Vagina (tissue), 2 donors: ENCODE measurements at regions not wholly inside any gene's neighbourhood (a gene's known extent, or its start where the extent isn't known, plus 50 kb on each side); places are given as distances from the start of the nearest gene placed in this dataset.

ENCODE experiments used
- DNase-seq, 2 donors: peaks; one replicate each; pipeline ENCODE4 v3.0.0-alpha.2; 2017; ENCODE audit errors: extremely low spot score in 2 of 2
- H3K27ac ChIP-seq: fragments of 200-600 bp; sonication (generic); one replicate; pipeline ENCODE4 v1.5.1; 2019
- H3K27me3 ChIP-seq: fragments of 200-600 bp; sonication (generic); one replicate; pipeline ENCODE4 v1.5.1; 2019
- H3K36me3 ChIP-seq, 2 donors: fragments of 200-600 bp; sonication (generic); one replicate each; pipeline ENCODE4 v1.5.1; 2017 to 2019
- H3K4me1 ChIP-seq: fragments of 200-600 bp; sonication (generic); one replicate; pipeline ENCODE4 v1.5.1; 2019
- H3K4me3 ChIP-seq, 2 donors: fragments of 200-600 bp; sonication (generic); 1 replicate in 1 of 2; 2 replicates in 1 of 2; pipeline ENCODE4 v1.5.1; 2016 to 2019
- H3K9me3 ChIP-seq: fragments of 200-600 bp; sonication (generic); one replicate; pipeline ENCODE4 v1.5.1; 2019
- POLR2A ChIP-seq, 2 donors: fragments of 450-650 bp; IDR thresholded peaks; one replicate each; pipeline ENCODE4 v1.6.1; 2017; ENCODE audit warnings: antibody characterized with exemption in 2 of 2, mild to moderate bottlenecking in 2 of 2, moderate library complexity in 2 of 2
- POLR2AphosphoS5 ChIP-seq, 2 donors: sonication (generic); formaldehyde crosslinking; IDR thresholded peaks; one replicate each; pipeline ENCODE4 v1.9.0; 2017; ENCODE audit warnings: antibody characterized with exemption in 2 of 2, mild to moderate bottlenecking in 2 of 2, low read depth in 1 of 2; ENCODE audit not compliant: insufficient read depth in 1 of 2
- intact Hi-C: fragments of 100-400 bp; cut with DNase I; formaldehyde crosslinking; loops from one replicate; pipeline ENCODE4 v1.15.1; 2023
- TF ChIP-seq, protein P1 (sequence below), 3 experiments: fragments of 450-650 bp in 2 of 3; fragments of 200-600 bp in 1 of 3; sonication (generic) in 1 of 3; IDR thresholded peaks; one replicate each; pipeline ENCODE4 v1.5.1; 2017 to 2019; ENCODE audit warnings: antibody characterized with exemption in 3 of 3, mild to moderate bottlenecking in 2 of 3, moderate library complexity in 2 of 3

DNA sequence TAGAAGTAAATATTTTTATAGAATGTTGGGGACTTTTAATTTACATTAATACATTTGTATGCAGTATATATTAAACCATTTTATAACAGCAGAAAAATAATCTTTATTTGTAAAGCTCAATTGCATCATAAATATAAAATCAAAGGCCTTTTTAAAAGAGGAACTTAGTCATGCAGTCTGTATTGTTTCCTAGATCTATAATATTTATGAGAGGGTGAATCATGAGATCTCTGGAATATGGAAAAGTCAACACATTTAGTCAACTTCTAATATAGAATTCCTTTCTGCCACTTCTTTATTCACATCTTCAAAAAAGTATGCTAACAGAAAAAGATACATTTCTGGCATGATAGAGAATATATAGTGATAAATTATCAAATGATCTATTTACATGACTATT is 410.3 kb upstream of the ZNF385D start:
- Histone ChIP-seq H3K27ac (no peak overlapping the region), H3K9me3 (no peaks in the 10 kb centered on the region), H3K27me3 (no peaks in the 10 kb centered on the region), H3K36me3 (no peaks in the 10 kb centered on the region), H3K4me1 (no peaks in the 10 kb centered on the region), H3K4me3 (no peak overlapping the region)
- DNase-seq: no peak
- intact Hi-C loops: no loop called here
- TF ChIP-seq, protein P1, sequence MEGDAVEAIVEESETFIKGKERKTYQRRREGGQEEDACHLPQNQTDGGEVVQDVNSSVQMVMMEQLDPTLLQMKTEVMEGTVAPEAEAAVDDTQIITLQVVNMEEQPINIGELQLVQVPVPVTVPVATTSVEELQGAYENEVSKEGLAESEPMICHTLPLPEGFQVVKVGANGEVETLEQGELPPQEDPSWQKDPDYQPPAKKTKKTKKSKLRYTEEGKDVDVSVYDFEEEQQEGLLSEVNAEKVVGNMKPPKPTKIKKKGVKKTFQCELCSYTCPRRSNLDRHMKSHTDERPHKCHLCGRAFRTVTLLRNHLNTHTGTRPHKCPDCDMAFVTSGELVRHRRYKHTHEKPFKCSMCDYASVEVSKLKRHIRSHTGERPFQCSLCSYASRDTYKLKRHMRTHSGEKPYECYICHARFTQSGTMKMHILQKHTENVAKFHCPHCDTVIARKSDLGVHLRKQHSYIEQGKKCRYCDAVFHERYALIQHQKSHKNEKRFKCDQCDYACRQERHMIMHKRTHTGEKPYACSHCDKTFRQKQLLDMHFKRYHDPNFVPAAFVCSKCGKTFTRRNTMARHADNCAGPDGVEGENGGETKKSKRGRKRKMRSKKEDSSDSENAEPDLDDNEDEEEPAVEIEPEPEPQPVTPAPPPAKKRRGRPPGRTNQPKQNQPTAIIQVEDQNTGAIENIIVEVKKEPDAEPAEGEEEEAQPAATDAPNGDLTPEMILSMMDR (IDR thresholded peaks at IDR 0.05): no peak
- TF ChIP-seq POLR2AphosphoS5 (IDR thresholded peaks at IDR 0.05; ENCODE audit: insufficient read depth in 1 of 2, low read depth in 1 of 2): no peak
- TF ChIP-seq POLR2A (IDR thresholded peaks at IDR 0.05): no peak

DNA sequence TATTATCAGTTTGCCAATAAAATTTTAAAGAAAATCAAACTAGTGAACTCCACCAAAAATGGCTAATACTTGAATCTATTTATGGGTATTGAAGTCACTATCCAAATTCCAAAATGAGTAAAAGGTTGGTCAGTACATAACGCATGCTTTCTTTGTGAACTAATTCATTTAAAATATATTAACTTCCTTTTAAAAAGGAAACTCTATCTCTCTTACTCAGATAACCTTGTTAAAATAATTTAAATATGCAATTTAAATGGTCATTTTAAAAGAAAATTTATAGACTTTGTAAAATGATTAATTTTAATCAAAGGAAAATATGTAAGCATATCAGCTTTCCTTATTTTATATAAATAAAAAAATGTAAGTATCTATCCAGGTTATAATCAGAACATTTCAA is 419.4 kb upstream of the ZNF385D start:
- no peaks in the 10 kb centered on the region for H3K4me1 ChIP-seq
- no peak overlapping the region for H3K4me3 ChIP-seq
- no peak overlapping the region for H3K27ac ChIP-seq
- no peaks in the 10 kb centered on the region for H3K36me3 ChIP-seq
- H3K9me3 ChIP-seq: no peaks in the 10 kb centered on the region
- TF ChIP-seq, protein P1 (IDR thresholded peaks at IDR 0.05): no peak
- no peak for TF ChIP-seq POLR2AphosphoS5 (IDR thresholded peaks at IDR 0.05; ENCODE audit: insufficient read depth in 1 of 2, low read depth in 1 of 2)
- TF ChIP-seq POLR2A (IDR thresholded peaks at IDR 0.05): no peak
- H3K27me3 ChIP-seq: no peaks in the 10 kb centered on the region
- DNase-seq: no peak
- intact Hi-C loops: no loop called here

DNA sequence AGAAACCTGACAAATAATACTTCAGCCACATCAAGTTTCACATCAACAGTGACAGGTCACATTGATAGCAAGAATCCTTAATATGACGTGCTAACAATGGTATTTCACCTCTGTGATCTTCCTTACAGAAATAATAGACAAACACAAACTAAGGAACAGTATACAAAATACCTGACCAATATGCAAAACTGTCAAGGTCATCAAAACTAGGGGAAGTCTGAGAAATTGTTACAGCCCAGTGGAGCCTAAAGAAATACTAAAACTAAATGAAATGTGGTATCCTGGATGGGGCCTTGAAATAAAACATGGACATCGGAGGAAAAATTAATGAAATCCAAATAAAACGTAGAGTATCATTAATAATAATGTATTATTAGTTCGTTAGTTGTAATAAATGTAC is 422.0 kb upstream of the ZNF385D start:
- DNase-seq: no peak
- Histone ChIP-seq H3K4me1 (no peaks in the 10 kb centered on the region), H3K4me3 (no peak overlapping the region)

DNA sequence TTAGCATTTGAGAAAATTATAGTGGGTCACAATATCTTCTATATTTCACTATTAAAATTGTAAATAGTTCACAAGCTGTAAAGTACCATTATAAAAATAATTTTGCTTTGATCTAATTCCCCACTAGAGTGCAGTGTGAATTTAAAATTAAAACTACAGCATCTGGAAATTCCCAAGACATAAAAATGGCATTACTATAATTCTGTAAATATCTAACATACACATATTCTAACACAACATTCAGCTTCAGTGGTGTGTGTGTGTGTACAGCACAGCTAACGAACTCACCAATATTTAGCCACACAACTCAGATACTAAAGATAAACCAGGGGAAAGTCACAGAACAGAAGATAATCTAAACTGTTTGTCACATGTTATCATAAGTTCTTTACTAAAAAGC is 424.9 kb upstream of the ZNF385D start:
- H3K4me3 ChIP-seq: no peak overlapping the region
- DNase-seq: no peak
- no peaks in the 10 kb centered on the region for H3K36me3 ChIP-seq
- no peaks in the 10 kb centered on the region for H3K27me3 ChIP-seq
- intact Hi-C loops: no loop called here
- no peaks in the 10 kb centered on the region for H3K9me3 ChIP-seq
- TF ChIP-seq POLR2AphosphoS5 (IDR thresholded peaks at IDR 0.05; ENCODE audit: insufficient read depth in 1 of 2, low read depth in 1 of 2) (no peak), POLR2A (IDR thresholded peaks at IDR 0.05) (no peak)
- TF ChIP-seq, protein P1 (IDR thresholded peaks at IDR 0.05): no peak
- H3K27ac ChIP-seq: no peak overlapping the region
- no peaks in the 10 kb centered on the region for H3K4me1 ChIP-seq

More for the DNA sequence above, 422.0 kb upstream of the ZNF385D start:
- TF ChIP-seq, protein P1 (IDR thresholded peaks at IDR 0.05): no peak
- no peak for TF ChIP-seq POLR2AphosphoS5 (IDR thresholded peaks at IDR 0.05; ENCODE audit: insufficient read depth in 1 of 2, low read depth in 1 of 2)
- TF ChIP-seq POLR2A (IDR thresholded peaks at IDR 0.05): no peak
- H3K27ac ChIP-seq: no peak overlapping the region
- no peaks in the 10 kb centered on the region for H3K36me3 ChIP-seq
- no peaks in the 10 kb centered on the region for H3K9me3 ChIP-seq
- H3K27me3 ChIP-seq: no peaks in the 10 kb centered on the region
- intact Hi-C loops: no loop called here

DNA sequence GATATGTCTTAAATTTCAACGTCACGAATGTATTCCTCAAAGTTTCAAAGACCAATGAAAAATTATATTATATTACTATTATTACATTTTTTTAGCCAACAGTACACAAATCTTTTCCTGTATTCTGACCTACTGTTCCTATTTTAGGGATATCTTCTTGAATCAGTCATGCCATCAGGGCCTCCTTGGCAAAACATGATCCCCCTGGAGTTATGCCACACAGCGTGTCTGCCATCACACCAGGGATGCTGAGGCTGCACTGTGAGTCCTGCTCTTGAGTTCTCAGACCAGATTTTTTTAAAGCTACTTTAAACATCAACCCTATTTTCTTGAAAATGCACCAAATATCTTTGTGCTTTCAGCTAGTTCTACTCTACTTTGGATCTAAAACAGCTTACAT is 425.9 kb upstream of the ZNF385D start:
- H3K4me1 ChIP-seq: no peaks in the 10 kb centered on the region

More for the DNA sequence above, 425.9 kb upstream of the ZNF385D start:
- H3K36me3 ChIP-seq: no peaks in the 10 kb centered on the region
- H3K27me3 ChIP-seq: no peaks in the 10 kb centered on the region
- H3K9me3 ChIP-seq: no peaks in the 10 kb centered on the region
- H3K4me3 ChIP-seq: no peak overlapping the region
- TF ChIP-seq POLR2AphosphoS5 (IDR thresholded peaks at IDR 0.05; ENCODE audit: insufficient read depth in 1 of 2, low read depth in 1 of 2): no peak
- TF ChIP-seq, protein P1 (IDR thresholded peaks at IDR 0.05): no peak
- no peak for DNase-seq
- intact Hi-C loops: no loop called here
- H3K27ac ChIP-seq: no peak overlapping the region
